Transverse colon (tissue), 4 donors: ENCODE measurements at regions not wholly inside any gene's neighbourhood (a gene's known extent, or its start where the extent isn't known, plus 50 kb on each side); places are given as distances from the start of the nearest gene placed in this dataset.

Experiments used
- DNase-seq: peaks from one replicate; pipeline ENCODE4 v3.0.0-alpha.2; 2019
- H3K27ac ChIP-seq, 4 donors: fragments of 200-600 bp; sonication (generic); 2 replicates each; pipeline ENCODE4 v1.5.1; 2016 to 2018; ENCODE audit warnings: inconsistent platforms in 4 of 4
- H3K27me3 ChIP-seq: fragments of 200-600 bp; sonication (generic); 2 replicates; pipeline ENCODE4 v1.5.1; 2017; ENCODE audit warnings: inconsistent platforms
- H3K36me3 ChIP-seq, 4 donors: fragments of 200-600 bp; sonication (generic); 2 replicates each; pipeline ENCODE4 v1.5.1; 2017 to 2019; ENCODE audit warnings: inconsistent platforms in 4 of 4
- H3K4me1 ChIP-seq, 4 donors: fragments of 200-600 bp; sonication (generic); 2 replicates each; pipeline ENCODE4 v1.5.1; 2017 to 2020; ENCODE audit warnings: inconsistent platforms in 4 of 4
- H3K4me3 ChIP-seq, 4 donors: fragments of 200-600 bp; sonication (generic); 1 replicate in 1 of 4; 2 replicates in 3 of 4; pipeline versions ENCODE4 v1.5.1 to v1.6.1; 2017 to 2019; ENCODE audit warnings: inconsistent platforms in 4 of 4
- H3K9me3 ChIP-seq, 2 donors: fragments of 200-600 bp; sonication (generic); 2 replicates each; pipeline ENCODE4 v1.5.1; 2017 to 2019; ENCODE audit warnings: inconsistent platforms in 2 of 2
- CTCF ChIP-seq, 5 experiments: fragments of 200-600 bp in 3 of 5; fragments of 450-650 bp in 2 of 5; sonication (generic) in 3 of 5; IDR thresholded peaks; 1 replicate in 2 of 5; 2 replicates in 3 of 5; pipeline ENCODE4 v1.5.1; 2016 to 2017; ENCODE audit warnings: antibody characterized with exemption in 5 of 5, inconsistent platforms in 3 of 5, mild to moderate bottlenecking in 2 of 5, moderate library complexity in 1 of 5
- EP300 ChIP-seq: sonication (generic); formaldehyde crosslinking; IDR thresholded peaks from one replicate; pipeline ENCODE4 v1.6.1; 2017; ENCODE audit warnings: antibody characterized with exemption, low read depth
- POLR2A ChIP-seq: fragments of 450-650 bp; IDR thresholded peaks from one replicate; pipeline ENCODE4 v1.6.1; 2016; ENCODE audit warnings: antibody characterized with exemption, mild to moderate bottlenecking, moderate library complexity
- POLR2AphosphoS5 ChIP-seq, 3 donors: sonication (generic); formaldehyde crosslinking; IDR thresholded peaks; one replicate each; pipeline ENCODE4 v1.6.1; 2016; ENCODE audit warnings: antibody characterized with exemption in 3 of 3
- WGBS, 2 donors: methylation state at CpG; one replicate each; pipeline ENCODE4 v1.1.5; 2018; ENCODE audit warnings: low coverage in 1 of 2; 5-methylcytosine and 5-hydroxymethylcytosine counted together
- in situ Hi-C, 4 donors: fragments of 200-750 bp; cut with MboI; loops; one replicate each; pipeline versions ENCODE4 v1.15.0 to v1.15.1; 2017; ENCODE audit warnings: low sequenced_read_pairs in 3 of 4, low pct_ligation_motif_present in 1 of 4, low pct_unique_long_range_greater_than_20kb in 1 of 4
- intact Hi-C: fragments of 100-400 bp; cut with DNase I; formaldehyde crosslinking; loops from one replicate; pipeline ENCODE4 v1.15.1; 2023; ENCODE audit warnings: low total_unique reads

DNA sequence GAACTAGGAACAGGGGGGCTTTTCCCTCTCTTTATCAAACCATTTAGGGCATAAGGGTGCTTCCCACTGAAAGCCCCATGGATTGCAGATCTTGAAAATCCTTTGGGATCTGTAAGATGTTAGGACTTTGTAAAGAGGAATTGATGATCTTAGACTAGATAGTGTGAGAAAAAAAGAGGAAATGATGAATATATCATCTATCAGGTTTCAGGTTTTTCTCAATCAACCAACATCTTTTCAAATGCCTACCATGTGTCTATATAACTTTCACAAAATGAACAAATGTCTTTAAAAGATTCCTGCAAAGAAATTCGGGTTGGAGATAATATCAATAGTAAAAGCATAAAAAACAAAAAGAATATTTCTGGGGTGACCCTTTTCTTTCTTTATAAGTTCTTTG is 50.1 kb downstream of the KCNC4 start:
- in situ Hi-C loops (no loop called here), intact Hi-C loops (no loop called here)
- H3K4me3 ChIP-seq, result no peak overlapping the region
- no peaks in the 10 kb centered on the region for H3K9me3 ChIP-seq
- no peaks in the 10 kb centered on the region for H3K36me3 ChIP-seq
- H3K27ac ChIP-seq, result no peak overlapping the region
- H3K27me3 ChIP-seq, result no peaks in the 10 kb centered on the region
- DNase-seq, result no peak
- TF ChIP-seq CTCF (IDR thresholded peaks at IDR 0.05), result no peak
- no peak for TF ChIP-seq POLR2AphosphoS5 (IDR thresholded peaks at IDR 0.05)
- no peak for TF ChIP-seq POLR2A
- no peak for TF ChIP-seq EP300
- H3K4me1 ChIP-seq, result no peaks in the 10 kb centered on the region
- WGBS, 2 donors, result 63 to 73% methylated on average over 1 of the region's 1 CpG

DNA sequence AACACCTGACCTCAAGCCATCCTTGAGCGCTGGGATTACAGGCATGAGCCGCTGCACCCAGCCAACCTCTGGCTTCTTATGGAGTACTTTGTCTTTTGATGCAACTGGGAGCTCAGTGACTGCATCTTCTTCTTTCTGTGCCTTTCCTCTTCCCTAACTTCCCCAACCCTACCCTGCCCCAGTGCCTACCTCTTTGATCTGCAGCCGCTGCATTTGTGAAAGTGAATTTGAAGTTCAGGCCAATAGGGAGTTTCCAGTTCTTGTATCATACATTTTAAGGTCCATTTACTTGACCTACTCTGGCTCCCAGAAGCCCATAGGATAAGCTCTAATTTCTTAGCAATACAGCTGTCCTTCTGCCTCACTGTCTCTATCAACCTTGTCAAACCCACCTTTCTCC is 52.2 kb downstream of the KCNC4 start:
- Histone ChIP-seq H3K27me3 (no peaks in the 10 kb centered on the region), H3K4me1 (no peaks in the 10 kb centered on the region), H3K36me3 (no peaks in the 10 kb centered on the region), H3K27ac (no peak overlapping the region), H3K4me3 (no peak overlapping the region), H3K9me3 (no peaks in the 10 kb centered on the region)
- intact Hi-C loops (no loop called here), in situ Hi-C loops (no loop called here)
- WGBS, 2 donors, result 75 to 85% methylated on average over 3 of the region's 3 CpGs
- TF ChIP-seq POLR2AphosphoS5 (IDR thresholded peaks at IDR 0.05) (no peak), POLR2A (no peak), CTCF (IDR thresholded peaks at IDR 0.05) (no peak), EP300 (no peak)
- DNase-seq, result no peak

- no peak for DNase-seq
- Histone ChIP-seq H3K27me3 (no peaks in the 10 kb centered on the region), H3K4me3 (no peak overlapping the region), H3K36me3 (no peaks in the 10 kb centered on the region), H3K9me3 (no peaks in the 10 kb centered on the region), H3K27ac (no peak overlapping the region), H3K4me1 (no peaks in the 10 kb centered on the region)
- WGBS, 2 donors, result 85 to 100% methylated on average over 1 to 9 of the region's 9 CpGs
- in situ Hi-C loops (no loop called here), intact Hi-C loops (no loop called here)
- TF ChIP-seq EP300, result no peak
- no peak for TF ChIP-seq CTCF (IDR thresholded peaks at IDR 0.05)
- no peak for TF ChIP-seq POLR2A
- TF ChIP-seq POLR2AphosphoS5 (IDR thresholded peaks at IDR 0.05), result no peak
Observed at GRCh38 chr1:110262846-110263631, 52.9 kb downstream of the KCNC4 start.

DNA sequence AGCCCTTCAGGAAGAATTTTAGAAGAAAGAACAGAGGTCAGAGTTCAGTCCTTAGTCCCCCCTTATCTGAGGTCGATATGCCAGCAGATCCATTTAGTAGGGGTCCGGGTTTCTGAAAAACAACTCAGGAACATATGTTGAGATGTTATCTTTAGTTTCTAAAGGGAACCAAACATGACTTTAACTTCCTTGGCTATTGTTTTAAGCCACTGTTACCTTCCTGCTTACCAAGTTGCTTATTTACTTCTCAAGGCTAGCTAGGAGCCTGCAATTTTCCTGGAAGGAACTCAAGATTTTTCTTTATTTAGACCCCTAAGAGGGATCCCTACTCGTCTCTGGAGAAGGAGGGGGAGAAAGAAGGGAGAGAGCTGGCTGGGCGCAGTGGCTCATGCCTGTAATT is 54.3 kb downstream of the KCNC4 start:
- in situ Hi-C loops (no loop called here), intact Hi-C loops (no loop called here)
- no peaks in the 10 kb centered on the region for H3K9me3 ChIP-seq
- no peak overlapping the region for H3K4me3 ChIP-seq
- no peak overlapping the region for H3K27ac ChIP-seq
- H3K4me1 ChIP-seq, result no peaks in the 10 kb centered on the region
- no peak for DNase-seq
- TF ChIP-seq CTCF (IDR thresholded peaks at IDR 0.05), result no peak
- TF ChIP-seq POLR2AphosphoS5 (IDR thresholded peaks at IDR 0.05), result no peak
- no peak for TF ChIP-seq EP300
- TF ChIP-seq POLR2A, result no peak
- H3K36me3 ChIP-seq, result no peaks in the 10 kb centered on the region
- 36 to 57% methylated on average over 2 to 4 of the region's 4 CpGs for WGBS, 2 donors
- no peaks in the 10 kb centered on the region for H3K27me3 ChIP-seq
